HepG2 (cell line): ENCODE measurements at regions not wholly inside any gene's neighbourhood (a gene's known extent, or its start where the extent isn't known, plus 50 kb on each side); places are given as distances from the start of the nearest gene placed in this dataset.

Source experiments
- ARHGAP35 ChIP-seq: sonication (generic); formaldehyde crosslinking; IDR thresholded peaks from 2 replicates; pipeline ENCODE4 v1.9.0; 2022; ENCODE audit warnings: mild to moderate bottlenecking, inconsistent platforms, moderate library complexity, missing genetic modification reagents, borderline replicate concordance
- NFE2L1 ChIP-seq: sonication (generic); formaldehyde crosslinking; IDR thresholded peaks from 2 replicates; pipeline ENCODE4 v1.4.0; 2020; ENCODE audit warnings: missing genetic modification reagents, mild to moderate bottlenecking, borderline replicate concordance
- ZNF264 ChIP-seq: sonication (generic); formaldehyde crosslinking; IDR thresholded peaks from 2 replicates; pipeline ENCODE4 v1.4.0; 2020; ENCODE audit warnings: missing genetic modification reagents
- ZNF350 ChIP-seq: sonication (generic); formaldehyde crosslinking; IDR thresholded peaks from 2 replicates; pipeline ENCODE4 v1.4.0; 2020; ENCODE audit warnings: mild to moderate bottlenecking, low read depth, missing genetic modification reagents, borderline replicate concordance

- no peak for TF ChIP-seq ARHGAP35 (CRISPR knock-in tag)
- no peak for TF ChIP-seq ZNF350
- no peak for TF ChIP-seq ZNF264
- no peak for TF ChIP-seq NFE2L1
Observed at GRCh38 chr10:5583525-5584175, 58.9 kb downstream of the CALML3 start.
